ENCODE measurements at regions not wholly inside any gene's neighbourhood (a gene's known extent, or its start where the extent isn't known, plus 50 kb on each side); places are given as distances from the start of the nearest gene placed in this dataset.

- TF ChIP-seq HMGXB4 (CRISPR knock-in tag; IDR thresholded peaks at IDR 0.05; ENCODE audit: borderline replicate concordance in 1 of 2, low read depth in 1 of 2) (peak in 1 of 2 experiments; percentile 32; a peak in 2 of 4 replicates), SSRP1 (CRISPR knock-in tag; IDR thresholded peaks at IDR 0.05) (peak; percentile 53; the same call in 1 of the 2 replicates), NR2F2 (IDR thresholded peaks at IDR 0.05; ENCODE audit: borderline replicate concordance, low read depth) (peak; percentile 96), ZNF12 (CRISPR knock-in tag; IDR thresholded peaks at IDR 0.05) (no peak), NR2C2 (CRISPR knock-in tag; IDR thresholded peaks at IDR 0.05; ENCODE audit: borderline replicate concordance) (peak; percentile 50; the same call in 1 of the 2 replicates), ZNF30 (CRISPR knock-in tag; IDR thresholded peaks at IDR 0.05) (no peak), ZNF205 (CRISPR knock-in tag; IDR thresholded peaks at IDR 0.05) (0 out of 2 replicates have a peak, but pooled peaks have one; percentile 38), ZNF263 (CRISPR knock-in tag; IDR thresholded peaks at IDR 0.05) (no peak), LCORL (IDR thresholded peaks at IDR 0.05) (peak; percentile 84; the same call in 1 of the 2 replicates), LCORL (CRISPR knock-in tag; IDR thresholded peaks at IDR 0.05) (peak; percentile 98), CERS6 (CRISPR knock-in tag; IDR thresholded peaks at IDR 0.05) (no peak)
- TF ChIP-seq, protein P1, sequence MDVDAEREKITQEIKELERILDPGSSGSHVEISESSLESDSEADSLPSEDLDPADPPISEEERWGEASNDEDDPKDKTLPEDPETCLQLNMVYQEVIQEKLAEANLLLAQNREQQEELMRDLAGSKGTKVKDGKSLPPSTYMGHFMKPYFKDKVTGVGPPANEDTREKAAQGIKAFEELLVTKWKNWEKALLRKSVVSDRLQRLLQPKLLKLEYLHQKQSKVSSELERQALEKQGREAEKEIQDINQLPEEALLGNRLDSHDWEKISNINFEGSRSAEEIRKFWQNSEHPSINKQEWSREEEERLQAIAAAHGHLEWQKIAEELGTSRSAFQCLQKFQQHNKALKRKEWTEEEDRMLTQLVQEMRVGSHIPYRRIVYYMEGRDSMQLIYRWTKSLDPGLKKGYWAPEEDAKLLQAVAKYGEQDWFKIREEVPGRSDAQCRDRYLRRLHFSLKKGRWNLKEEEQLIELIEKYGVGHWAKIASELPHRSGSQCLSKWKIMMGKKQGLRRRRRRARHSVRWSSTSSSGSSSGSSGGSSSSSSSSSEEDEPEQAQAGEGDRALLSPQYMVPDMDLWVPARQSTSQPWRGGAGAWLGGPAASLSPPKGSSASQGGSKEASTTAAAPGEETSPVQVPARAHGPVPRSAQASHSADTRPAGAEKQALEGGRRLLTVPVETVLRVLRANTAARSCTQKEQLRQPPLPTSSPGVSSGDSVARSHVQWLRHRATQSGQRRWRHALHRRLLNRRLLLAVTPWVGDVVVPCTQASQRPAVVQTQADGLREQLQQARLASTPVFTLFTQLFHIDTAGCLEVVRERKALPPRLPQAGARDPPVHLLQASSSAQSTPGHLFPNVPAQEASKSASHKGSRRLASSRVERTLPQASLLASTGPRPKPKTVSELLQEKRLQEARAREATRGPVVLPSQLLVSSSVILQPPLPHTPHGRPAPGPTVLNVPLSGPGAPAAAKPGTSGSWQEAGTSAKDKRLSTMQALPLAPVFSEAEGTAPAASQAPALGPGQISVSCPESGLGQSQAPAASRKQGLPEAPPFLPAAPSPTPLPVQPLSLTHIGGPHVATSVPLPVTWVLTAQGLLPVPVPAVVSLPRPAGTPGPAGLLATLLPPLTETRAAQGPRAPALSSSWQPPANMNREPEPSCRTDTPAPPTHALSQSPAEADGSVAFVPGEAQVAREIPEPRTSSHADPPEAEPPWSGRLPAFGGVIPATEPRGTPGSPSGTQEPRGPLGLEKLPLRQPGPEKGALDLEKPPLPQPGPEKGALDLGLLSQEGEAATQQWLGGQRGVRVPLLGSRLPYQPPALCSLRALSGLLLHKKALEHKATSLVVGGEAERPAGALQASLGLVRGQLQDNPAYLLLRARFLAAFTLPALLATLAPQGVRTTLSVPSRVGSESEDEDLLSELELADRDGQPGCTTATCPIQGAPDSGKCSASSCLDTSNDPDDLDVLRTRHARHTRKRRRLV (CRISPR knock-in tag; IDR thresholded peaks at IDR 0.05), result no peak
- TF ChIP-seq, protein P2, sequence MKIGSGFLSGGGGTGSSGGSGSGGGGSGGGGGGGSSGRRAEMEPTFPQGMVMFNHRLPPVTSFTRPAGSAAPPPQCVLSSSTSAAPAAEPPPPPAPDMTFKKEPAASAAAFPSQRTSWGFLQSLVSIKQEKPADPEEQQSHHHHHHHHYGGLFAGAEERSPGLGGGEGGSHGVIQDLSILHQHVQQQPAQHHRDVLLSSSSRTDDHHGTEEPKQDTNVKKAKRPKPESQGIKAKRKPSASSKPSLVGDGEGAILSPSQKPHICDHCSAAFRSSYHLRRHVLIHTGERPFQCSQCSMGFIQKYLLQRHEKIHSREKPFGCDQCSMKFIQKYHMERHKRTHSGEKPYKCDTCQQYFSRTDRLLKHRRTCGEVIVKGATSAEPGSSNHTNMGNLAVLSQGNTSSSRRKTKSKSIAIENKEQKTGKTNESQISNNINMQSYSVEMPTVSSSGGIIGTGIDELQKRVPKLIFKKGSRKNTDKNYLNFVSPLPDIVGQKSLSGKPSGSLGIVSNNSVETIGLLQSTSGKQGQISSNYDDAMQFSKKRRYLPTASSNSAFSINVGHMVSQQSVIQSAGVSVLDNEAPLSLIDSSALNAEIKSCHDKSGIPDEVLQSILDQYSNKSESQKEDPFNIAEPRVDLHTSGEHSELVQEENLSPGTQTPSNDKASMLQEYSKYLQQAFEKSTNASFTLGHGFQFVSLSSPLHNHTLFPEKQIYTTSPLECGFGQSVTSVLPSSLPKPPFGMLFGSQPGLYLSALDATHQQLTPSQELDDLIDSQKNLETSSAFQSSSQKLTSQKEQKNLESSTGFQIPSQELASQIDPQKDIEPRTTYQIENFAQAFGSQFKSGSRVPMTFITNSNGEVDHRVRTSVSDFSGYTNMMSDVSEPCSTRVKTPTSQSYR (CRISPR knock-in tag; IDR thresholded peaks at IDR 0.05; ENCODE audit: borderline replicate concordance), result peak; percentile 56; the same call in 1 of the 2 replicates
- TF ChIP-seq, protein P3, sequence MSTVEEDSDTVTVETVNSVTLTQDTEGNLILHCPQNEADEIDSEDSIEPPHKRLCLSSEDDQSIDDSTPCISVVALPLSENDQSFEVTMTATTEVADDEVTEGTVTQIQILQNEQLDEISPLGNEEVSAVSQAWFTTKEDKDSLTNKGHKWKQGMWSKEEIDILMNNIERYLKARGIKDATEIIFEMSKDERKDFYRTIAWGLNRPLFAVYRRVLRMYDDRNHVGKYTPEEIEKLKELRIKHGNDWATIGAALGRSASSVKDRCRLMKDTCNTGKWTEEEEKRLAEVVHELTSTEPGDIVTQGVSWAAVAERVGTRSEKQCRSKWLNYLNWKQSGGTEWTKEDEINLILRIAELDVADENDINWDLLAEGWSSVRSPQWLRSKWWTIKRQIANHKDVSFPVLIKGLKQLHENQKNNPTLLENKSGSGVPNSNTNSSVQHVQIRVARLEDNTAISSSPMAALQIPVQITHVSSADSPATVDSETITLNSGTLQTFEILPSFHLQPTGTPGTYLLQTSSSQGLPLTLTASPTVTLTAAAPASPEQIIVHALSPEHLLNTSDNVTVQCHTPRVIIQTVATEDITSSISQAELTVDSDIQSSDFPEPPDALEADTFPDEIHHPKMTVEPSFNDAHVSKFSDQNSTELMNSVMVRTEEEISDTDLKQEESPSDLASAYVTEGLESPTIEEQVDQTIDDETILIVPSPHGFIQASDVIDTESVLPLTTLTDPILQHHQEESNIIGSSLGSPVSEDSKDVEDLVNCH (CRISPR knock-in tag; IDR thresholded peaks at IDR 0.05), result no peak
Observed at GRCh38 chr3:31288641-31289100, 244.1 kb upstream of the STT3B start (continued).

Data from HepG2 (cell line).